NT2/D1 (cell line): ENCODE measurements at regions not wholly inside any gene's neighbourhood (a gene's known extent, or its start where the extent isn't known, plus 50 kb on each side); places are given as distances from the start of the nearest gene placed in this dataset.

ENCODE experiments used
- DNase-seq: peaks from one replicate; pipeline ENCODE4 v3.0.0-alpha.2; 2011; ENCODE audit warnings: low read depth, low spot score
- H3K27me3 ChIP-seq: 2 replicates; pipeline ENCODE4 v1.6.0; 2011; ENCODE audit warnings: mild to moderate bottlenecking; ENCODE audit not compliant: insufficient read length, insufficient read depth
- H3K36me3 ChIP-seq: 2 replicates; pipeline ENCODE4 v1.6.1; 2011; ENCODE audit warnings: mild to moderate bottlenecking, low read length, mixed read lengths; ENCODE audit not compliant: insufficient read depth, insufficient read length
- H3K4me1 ChIP-seq: 2 replicates; pipeline ENCODE4 v1.5.1; 2011; ENCODE audit not compliant: insufficient read depth, insufficient read length
- H3K4me3 ChIP-seq: 2 replicates; pipeline ENCODE4 v1.5.1; 2011; ENCODE audit warnings: low read depth; ENCODE audit not compliant: insufficient read length
- H3K9ac ChIP-seq: 2 replicates; pipeline ENCODE4 v1.6.0; 2011; ENCODE audit warnings: low read depth; ENCODE audit not compliant: insufficient read length
- H3K9me3 ChIP-seq: 2 replicates; pipeline ENCODE4 v1.5.1; 2011; ENCODE audit warnings: mild to moderate bottlenecking, low read length; ENCODE audit not compliant: insufficient read depth
- SUZ12 ChIP-seq: IDR thresholded peaks from 2 replicates; pipeline ENCODE4 v1.6.1; 2011; ENCODE audit not compliant: insufficient read length, insufficient read depth; ENCODE audit errors: extremely low read depth
- YY1 ChIP-seq: IDR thresholded peaks from 2 replicates; pipeline ENCODE4 v1.6.1; 2011; ENCODE audit not compliant: insufficient read length, insufficient read depth
- ZNF274 ChIP-seq: IDR thresholded peaks from 2 replicates; pipeline ENCODE4 v1.6.1; 2011; ENCODE audit warnings: mild to moderate bottlenecking, low read depth, low read length

- no peaks in the 10 kb centered on the region for H3K36me3 ChIP-seq
- no peak for DNase-seq
- H3K4me1 ChIP-seq = no peaks in the 10 kb centered on the region
- no peak overlapping the region for H3K9ac ChIP-seq
- TF ChIP-seq ZNF274 (no peak), SUZ12 (no peak), YY1 (no peak)
- no peaks in the 10 kb centered on the region for H3K9me3 ChIP-seq
- H3K4me3 ChIP-seq = no peak overlapping the region
- no peaks in the 10 kb centered on the region for H3K27me3 ChIP-seq
These were observed 459.7 kb upstream of the SEMA3A start for GRCh38 chr7:84654273-84654672.

- H3K4me1 ChIP-seq = no peaks in the 10 kb centered on the region
- no peak for DNase-seq
- H3K4me3 ChIP-seq = no peak overlapping the region
- H3K36me3 ChIP-seq = no peaks in the 10 kb centered on the region
- H3K9ac ChIP-seq = no peak overlapping the region
- TF ChIP-seq YY1 (no peak), SUZ12 (no peak), ZNF274 (no peak)
- no peaks in the 10 kb centered on the region for H3K27me3 ChIP-seq
- H3K9me3 ChIP-seq = no peaks in the 10 kb centered on the region
These were observed 457.3 kb upstream of the SEMA3A start for GRCh38 chr7:84651876-84652275.

- no peak for DNase-seq
- no peak overlapping the region for H3K9ac ChIP-seq
- no peaks in the 10 kb centered on the region for H3K36me3 ChIP-seq
- no peak for TF ChIP-seq SUZ12
- TF ChIP-seq YY1 = no peak
- TF ChIP-seq ZNF274 = no peak
- no peaks in the 10 kb centered on the region for H3K27me3 ChIP-seq
- no peak overlapping the region for H3K4me3 ChIP-seq
- H3K4me1 ChIP-seq = no peaks in the 10 kb centered on the region
- H3K9me3 ChIP-seq = no peaks in the 10 kb centered on the region
These were observed 453.5 kb upstream of the SEMA3A start for GRCh38 chr7:84647797-84648757.

GRCh38 chr7:84642611-84643010 lies 448.0 kb upstream of the SEMA3A start:
- no peak for DNase-seq
- no peak overlapping the region for H3K4me3 ChIP-seq
- H3K4me1 ChIP-seq = no peaks in the 10 kb centered on the region
- H3K27me3 ChIP-seq = no peaks in the 10 kb centered on the region
- H3K9me3 ChIP-seq = no peaks in the 10 kb centered on the region
- TF ChIP-seq SUZ12 = no peak
- no peak for TF ChIP-seq YY1
- TF ChIP-seq ZNF274 = no peak
- H3K36me3 ChIP-seq = no peaks in the 10 kb centered on the region
- H3K9ac ChIP-seq = no peak overlapping the region

GRCh38 chr7:84640637-84641036 lies 446.0 kb upstream of the SEMA3A start:
- TF ChIP-seq SUZ12 (no peak), YY1 (no peak)
- Histone ChIP-seq H3K4me1 (no peaks in the 10 kb centered on the region), H3K9me3 (no peaks in the 10 kb centered on the region), H3K27me3 (no peaks in the 10 kb centered on the region), H3K36me3 (no peaks in the 10 kb centered on the region), H3K4me3 (no peak overlapping the region), H3K9ac (no peak overlapping the region)
- DNase-seq = no peak

GRCh38 chr7:84638339-84638697 lies 443.7 kb upstream of the SEMA3A start:
- H3K36me3 ChIP-seq = no peaks in the 10 kb centered on the region
- H3K27me3 ChIP-seq = no peaks in the 10 kb centered on the region
- no peaks in the 10 kb centered on the region for H3K4me1 ChIP-seq
- H3K9me3 ChIP-seq = no peaks in the 10 kb centered on the region
- no peak overlapping the region for H3K9ac ChIP-seq
- DNase-seq = no peak
- H3K4me3 ChIP-seq = no peak overlapping the region
- TF ChIP-seq ZNF274 = no peak
- TF ChIP-seq SUZ12 = no peak
- no peak for TF ChIP-seq YY1

GRCh38 chr7:84637568-84638338 lies 443.2 kb upstream of the SEMA3A start:
- Histone ChIP-seq H3K4me3 (no peak overlapping the region), H3K9ac (no peak overlapping the region), H3K9me3 (no peaks in the 10 kb centered on the region), H3K4me1 (no peaks in the 10 kb centered on the region), H3K27me3 (no peaks in the 10 kb centered on the region), H3K36me3 (no peaks in the 10 kb centered on the region)
- DNase-seq = peak; percentile 30
- TF ChIP-seq SUZ12 = no peak
- no peak for TF ChIP-seq ZNF274
- no peak for TF ChIP-seq YY1
